Neural cell (in vitro differentiated cells): ENCODE measurements at regions not wholly inside any gene's neighbourhood (a gene's known extent, or its start where the extent isn't known, plus 50 kb on each side); places are given as distances from the start of the nearest gene placed in this dataset.

Source experiments
- H2AFZ ChIP-seq: fragments of 200-600, 300-800 bp; sonication (generic), shearing (Covaris generic); 2 replicates; pipeline ENCODE4 v1.6.0; 2014; ENCODE audit warnings: low read depth, mild to moderate bottlenecking, antibody characterized with exemption, low read length, moderate library complexity
- H3F3A ChIP-seq: fragments of 200-600 bp; shearing (Covaris generic); 2 replicates; pipeline ENCODE4 v1.6.1; 2016; ENCODE audit warnings: mild to moderate bottlenecking, moderate library complexity, mixed read lengths, antibody characterized with exemption, low read length; ENCODE audit not compliant: insufficient read depth, poor library complexity, severe bottlenecking
- H3K27ac ChIP-seq: fragments of 200-600, 300-800 bp; sonication (generic), shearing (Covaris generic); 2 replicates; pipeline ENCODE4 v1.5.1; 2014; ENCODE audit warnings: mild to moderate bottlenecking, low read length, moderate library complexity
- H3K27me3 ChIP-seq: fragments of 300-800, 200-600 bp; sonication (generic), shearing (Covaris generic); 2 replicates; pipeline ENCODE4 v1.6.0; 2014; ENCODE audit warnings: mild to moderate bottlenecking, low read depth, low read length, moderate library complexity; ENCODE audit not compliant: insufficient read depth
- H3K36me3 ChIP-seq: fragments of 300-800, 200-600 bp; sonication (generic), shearing (Covaris generic); 2 replicates; pipeline ENCODE4 v1.5.1; 2014; ENCODE audit warnings: mild to moderate bottlenecking, antibody characterized with exemption, low read length, moderate library complexity; ENCODE audit not compliant: insufficient read depth
- H3K4me2 ChIP-seq: fragments of 300-800, 200-600 bp; sonication (generic), shearing (Covaris generic); 2 replicates; pipeline ENCODE4 v1.6.0; 2014; ENCODE audit warnings: mild to moderate bottlenecking, low read length
- H3K4me3 ChIP-seq: fragments of 300-800, 200-600 bp; sonication (generic), shearing (Covaris generic); 2 replicates; pipeline ENCODE4 v1.5.1; 2014; ENCODE audit warnings: mild to moderate bottlenecking, low read length, moderate library complexity
- H3K79me2 ChIP-seq: fragments of 200-600 bp; shearing (Covaris generic); replicated peaks from 2 replicates; pipeline ENCODE4 v1.6.0; 2014; ENCODE audit warnings: mild to moderate bottlenecking, low read length, moderate library complexity; ENCODE audit not compliant: insufficient read depth
- H3K9ac ChIP-seq: fragments of 300-800, 200-600 bp; sonication (generic), shearing (Covaris generic); 2 replicates; pipeline ENCODE4 v1.6.1; 2016; ENCODE audit warnings: mild to moderate bottlenecking, low read length, mixed read lengths
- H3K9me2 ChIP-seq: fragments of 200-600 bp; shearing (Covaris generic); 2 replicates; pipeline ENCODE4 v1.6.1; 2016; ENCODE audit warnings: mild to moderate bottlenecking, low read length, mixed read lengths; ENCODE audit not compliant: insufficient read depth
- H3K9me3 ChIP-seq: fragments of 200-600, 300-800 bp; sonication (generic), shearing (Covaris generic); 2 replicates; pipeline ENCODE4 v1.6.1; 2016; ENCODE audit warnings: mild to moderate bottlenecking, mixed run types, low read length, moderate library complexity, mixed read lengths
- H4K20me1 ChIP-seq: fragments of 200-600 bp; shearing (Covaris generic); 2 replicates; pipeline ENCODE4 v1.6.1; 2016; ENCODE audit warnings: mild to moderate bottlenecking, mixed run types; ENCODE audit not compliant: insufficient read depth
- EP300 ChIP-seq: fragments of 450-650 bp; conservative IDR thresholded peaks from 2 replicates; pipeline ENCODE4 v1.6.1; 2014; ENCODE audit warnings: antibody characterized with exemption, mild to moderate bottlenecking, moderate library complexity; ENCODE audit not compliant: poor library complexity, severe bottlenecking
- EZH2 ChIP-seq: fragments of 200-600, 300-800 bp; shearing (Covaris generic), sonication (generic); IDR thresholded peaks from 2 replicates; pipeline ENCODE4 v1.6.1; 2014; ENCODE audit warnings: antibody characterized with exemption, low read length, borderline replicate concordance, mild to moderate bottlenecking; ENCODE audit not compliant: insufficient read depth, poor library complexity, severe bottlenecking
- MXI1 ChIP-seq: fragments of 450-650 bp; conservative IDR thresholded peaks from 2 replicates; pipeline ENCODE4 v1.6.1; 2014; ENCODE audit warnings: antibody characterized with exemption, mild to moderate bottlenecking; ENCODE audit not compliant: poor library complexity, severe bottlenecking
- POLR2AphosphoS5 ChIP-seq: IDR thresholded peaks from 2 replicates; pipeline ENCODE4 v1.6.1; 2012
- RAD21 ChIP-seq: fragments of 450-650 bp; conservative IDR thresholded peaks from 2 replicates; pipeline ENCODE4 v1.6.1; 2014; ENCODE audit warnings: antibody characterized with exemption, mild to moderate bottlenecking, moderate library complexity
- SMC3 ChIP-seq: fragments of 450-650 bp; conservative IDR thresholded peaks from 2 replicates; pipeline ENCODE4 v1.6.1; 2014; ENCODE audit warnings: antibody characterized with exemption, mild to moderate bottlenecking, moderate library complexity; ENCODE audit not compliant: poor library complexity
- TAF1 ChIP-seq: IDR thresholded peaks from 2 replicates; pipeline ENCODE4 v1.6.1; 2012; ENCODE audit warnings: low read depth
- TF ChIP-seq, protein P1 (sequence below): fragments of 450-650 bp; IDR thresholded peaks from 2 replicates; pipeline ENCODE4 v1.5.1; 2014; ENCODE audit warnings: antibody characterized with exemption, mild to moderate bottlenecking, moderate library complexity; ENCODE audit not compliant: poor library complexity, severe bottlenecking
- TF ChIP-seq, protein P2 (sequence below): IDR thresholded peaks from 2 replicates; pipeline ENCODE4 v1.6.1; 2012; ENCODE audit warnings: borderline replicate concordance

DNA sequence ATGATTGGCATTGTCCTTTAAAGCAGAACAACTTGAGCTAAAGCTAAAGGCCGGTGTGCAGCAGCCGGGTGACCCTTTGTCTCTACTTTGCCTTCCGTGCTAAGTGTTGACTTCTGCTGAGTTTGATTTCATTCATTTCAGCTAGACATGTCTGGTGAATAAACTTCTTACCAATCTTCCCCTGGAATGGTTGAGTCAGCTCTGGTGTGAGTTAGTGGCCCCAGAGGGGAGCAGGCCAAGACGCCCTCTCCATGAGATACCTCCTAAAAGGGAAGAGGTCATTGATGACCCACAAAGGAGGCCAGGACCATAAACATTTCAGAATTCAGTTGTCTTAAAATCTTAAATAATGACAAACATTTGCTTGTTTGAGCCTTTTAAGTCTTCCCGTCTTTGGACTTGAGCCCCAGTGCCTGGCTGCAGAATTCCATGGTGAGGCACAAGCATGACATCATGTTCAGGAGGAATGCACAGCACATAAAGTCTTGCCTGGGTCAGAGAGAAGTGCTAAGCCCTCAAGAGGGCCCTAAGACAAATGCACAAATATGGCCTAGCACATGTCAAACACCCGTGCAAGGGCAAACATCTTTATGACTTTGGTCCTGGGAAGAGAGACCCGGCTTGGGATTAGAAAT lies 96.3 kb upstream of the NEDD9 start:
- TF ChIP-seq EZH2 (no peak), POLR2AphosphoS5 (no peak), RAD21 (no peak), EP300 (no peak), SMC3 (no peak), MXI1 (no peak), TAF1 (no peak)
- TF ChIP-seq, protein P1, sequence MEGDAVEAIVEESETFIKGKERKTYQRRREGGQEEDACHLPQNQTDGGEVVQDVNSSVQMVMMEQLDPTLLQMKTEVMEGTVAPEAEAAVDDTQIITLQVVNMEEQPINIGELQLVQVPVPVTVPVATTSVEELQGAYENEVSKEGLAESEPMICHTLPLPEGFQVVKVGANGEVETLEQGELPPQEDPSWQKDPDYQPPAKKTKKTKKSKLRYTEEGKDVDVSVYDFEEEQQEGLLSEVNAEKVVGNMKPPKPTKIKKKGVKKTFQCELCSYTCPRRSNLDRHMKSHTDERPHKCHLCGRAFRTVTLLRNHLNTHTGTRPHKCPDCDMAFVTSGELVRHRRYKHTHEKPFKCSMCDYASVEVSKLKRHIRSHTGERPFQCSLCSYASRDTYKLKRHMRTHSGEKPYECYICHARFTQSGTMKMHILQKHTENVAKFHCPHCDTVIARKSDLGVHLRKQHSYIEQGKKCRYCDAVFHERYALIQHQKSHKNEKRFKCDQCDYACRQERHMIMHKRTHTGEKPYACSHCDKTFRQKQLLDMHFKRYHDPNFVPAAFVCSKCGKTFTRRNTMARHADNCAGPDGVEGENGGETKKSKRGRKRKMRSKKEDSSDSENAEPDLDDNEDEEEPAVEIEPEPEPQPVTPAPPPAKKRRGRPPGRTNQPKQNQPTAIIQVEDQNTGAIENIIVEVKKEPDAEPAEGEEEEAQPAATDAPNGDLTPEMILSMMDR, result no peak
- TF ChIP-seq, protein P2, sequence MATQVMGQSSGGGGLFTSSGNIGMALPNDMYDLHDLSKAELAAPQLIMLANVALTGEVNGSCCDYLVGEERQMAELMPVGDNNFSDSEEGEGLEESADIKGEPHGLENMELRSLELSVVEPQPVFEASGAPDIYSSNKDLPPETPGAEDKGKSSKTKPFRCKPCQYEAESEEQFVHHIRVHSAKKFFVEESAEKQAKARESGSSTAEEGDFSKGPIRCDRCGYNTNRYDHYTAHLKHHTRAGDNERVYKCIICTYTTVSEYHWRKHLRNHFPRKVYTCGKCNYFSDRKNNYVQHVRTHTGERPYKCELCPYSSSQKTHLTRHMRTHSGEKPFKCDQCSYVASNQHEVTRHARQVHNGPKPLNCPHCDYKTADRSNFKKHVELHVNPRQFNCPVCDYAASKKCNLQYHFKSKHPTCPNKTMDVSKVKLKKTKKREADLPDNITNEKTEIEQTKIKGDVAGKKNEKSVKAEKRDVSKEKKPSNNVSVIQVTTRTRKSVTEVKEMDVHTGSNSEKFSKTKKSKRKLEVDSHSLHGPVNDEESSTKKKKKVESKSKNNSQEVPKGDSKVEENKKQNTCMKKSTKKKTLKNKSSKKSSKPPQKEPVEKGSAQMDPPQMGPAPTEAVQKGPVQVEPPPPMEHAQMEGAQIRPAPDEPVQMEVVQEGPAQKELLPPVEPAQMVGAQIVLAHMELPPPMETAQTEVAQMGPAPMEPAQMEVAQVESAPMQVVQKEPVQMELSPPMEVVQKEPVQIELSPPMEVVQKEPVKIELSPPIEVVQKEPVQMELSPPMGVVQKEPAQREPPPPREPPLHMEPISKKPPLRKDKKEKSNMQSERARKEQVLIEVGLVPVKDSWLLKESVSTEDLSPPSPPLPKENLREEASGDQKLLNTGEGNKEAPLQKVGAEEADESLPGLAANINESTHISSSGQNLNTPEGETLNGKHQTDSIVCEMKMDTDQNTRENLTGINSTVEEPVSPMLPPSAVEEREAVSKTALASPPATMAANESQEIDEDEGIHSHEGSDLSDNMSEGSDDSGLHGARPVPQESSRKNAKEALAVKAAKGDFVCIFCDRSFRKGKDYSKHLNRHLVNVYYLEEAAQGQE, result no peak
- no peak overlapping the region for H3K27ac ChIP-seq
- H3K27me3 ChIP-seq, result no peaks in the 10 kb centered on the region
- H2AFZ ChIP-seq, result no peak overlapping the region
- no peaks in the 10 kb centered on the region for H4K20me1 ChIP-seq
- no peaks in the 10 kb centered on the region for H3K9me3 ChIP-seq
- no peaks in the 10 kb centered on the region for H3F3A ChIP-seq
- H3K4me2 ChIP-seq, result no peak overlapping the region
- H3K9ac ChIP-seq, result no peak overlapping the region
- H3K36me3 ChIP-seq, result no peaks in the 10 kb centered on the region
- no peaks in the 10 kb centered on the region for H3K79me2 ChIP-seq
- no peaks in the 10 kb centered on the region for H3K9me2 ChIP-seq
- H3K4me3 ChIP-seq, result no peak overlapping the region

DNA sequence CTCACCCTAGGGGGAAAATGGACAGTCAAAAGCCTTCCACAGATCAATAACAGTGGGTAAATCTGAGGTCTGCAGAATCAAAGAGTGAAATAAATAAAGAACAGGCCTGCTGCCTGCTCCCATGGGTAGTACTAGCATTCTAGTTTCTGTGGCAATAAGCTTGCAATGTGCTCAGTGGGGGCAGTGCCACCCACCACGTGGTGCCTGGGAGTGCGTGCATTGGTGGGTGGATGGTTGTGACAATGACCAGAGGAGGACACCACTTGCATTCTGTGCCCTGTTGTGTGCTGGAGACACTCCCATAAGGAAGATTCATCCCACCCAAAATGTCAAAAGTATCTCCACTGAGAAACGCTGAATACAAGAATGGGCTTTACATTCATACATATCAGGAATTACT lies 95.5 kb upstream of the NEDD9 start:
- no peak overlapping the region for H3K4me2 ChIP-seq
- H2AFZ ChIP-seq, result no peak overlapping the region
- TF ChIP-seq EZH2, result no peak
- no peak for TF ChIP-seq RAD21
- TF ChIP-seq, protein P1, result no peak
- TF ChIP-seq EP300, result no peak
- TF ChIP-seq TAF1, result no peak
- no peak for TF ChIP-seq POLR2AphosphoS5
- no peak for TF ChIP-seq MXI1
- TF ChIP-seq, protein P2, result no peak
- no peak for TF ChIP-seq SMC3
- H3K4me3 ChIP-seq, result no peak overlapping the region
- H4K20me1 ChIP-seq, result no peaks in the 10 kb centered on the region
- H3K9me2 ChIP-seq, result no peaks in the 10 kb centered on the region
- H3K27me3 ChIP-seq, result no peaks in the 10 kb centered on the region
- H3K79me2 ChIP-seq, result no peaks in the 10 kb centered on the region
- H3K36me3 ChIP-seq, result no peaks in the 10 kb centered on the region
- H3K9me3 ChIP-seq, result no peaks in the 10 kb centered on the region
- H3K9ac ChIP-seq, result no peak overlapping the region
- H3F3A ChIP-seq, result no peaks in the 10 kb centered on the region
- H3K27ac ChIP-seq, result no peak overlapping the region
